HG02840 (cell line): ENCODE measurements at regions not wholly inside any gene's neighbourhood (a gene's known extent, or its start where the extent isn't known, plus 50 kb on each side); places are given as distances from the start of the nearest gene placed in this dataset.

Experiments used
- ATAC-seq: cut with Tn5 transposase; IDR thresholded peaks from one replicate; pipeline ENCODE4 v1.9.1; 2021; ENCODE audit warnings: mild to moderate bottlenecking, moderate library complexity, moderate number of reproducible peaks; ENCODE audit not compliant: unreplicated experiment, low FRiP score

DNA sequence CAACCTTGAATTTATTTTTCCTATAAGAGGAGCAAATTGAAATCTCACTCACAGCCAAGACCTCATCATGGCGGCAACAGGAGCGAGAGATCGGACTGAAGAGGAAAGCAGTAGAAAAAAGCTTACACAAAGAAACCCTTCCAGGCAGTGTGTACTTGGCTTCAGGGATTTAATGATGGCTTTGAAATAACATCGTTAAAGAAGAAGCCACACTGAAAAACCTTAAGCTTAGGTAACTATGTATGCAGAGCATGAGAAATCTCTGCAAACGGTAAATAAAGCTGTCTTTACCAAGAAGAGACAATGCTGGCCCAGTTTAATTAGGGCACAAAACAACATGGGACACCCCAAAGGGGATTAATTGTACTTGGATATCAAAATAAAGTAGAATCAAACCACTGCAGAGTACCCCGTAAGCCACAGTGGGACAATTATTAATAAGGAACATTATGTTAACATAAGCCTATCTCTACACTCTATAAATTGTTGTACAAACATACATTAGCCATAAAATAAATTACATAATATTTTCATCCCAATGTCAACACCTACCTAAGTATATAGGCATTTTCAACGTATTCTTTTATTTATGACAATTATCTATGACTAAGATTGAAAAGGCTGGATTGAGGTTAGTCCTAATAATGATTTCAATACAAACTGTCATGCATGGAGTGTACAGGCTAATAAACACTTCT lies 360.2 kb upstream of the CHRM3 start:
- no peak for ATAC-seq

DNA sequence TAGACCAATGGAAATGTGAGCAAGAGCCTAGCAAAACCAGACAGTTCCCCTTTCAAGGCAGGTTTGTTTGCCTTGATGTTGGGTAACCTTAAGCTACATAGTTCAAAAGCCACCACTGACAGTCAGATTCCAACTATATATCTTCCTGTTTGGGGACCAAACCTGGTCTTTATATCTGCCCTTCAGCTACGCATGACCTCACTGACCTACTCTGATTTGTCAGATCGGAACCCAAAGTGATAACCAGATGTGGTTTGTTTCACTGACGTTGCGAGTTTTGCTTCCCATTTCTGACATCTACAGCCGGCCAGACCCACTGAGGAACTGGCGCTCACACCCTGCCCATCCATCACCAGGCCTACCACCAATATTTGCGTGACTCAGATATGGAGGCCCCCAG lies 361.1 kb upstream of the CHRM3 start:
- no peak for ATAC-seq

GRCh38 chr1:239023732-239024360 lies 362.5 kb upstream of the CHRM3 start:
- ATAC-seq: no peak

DNA sequence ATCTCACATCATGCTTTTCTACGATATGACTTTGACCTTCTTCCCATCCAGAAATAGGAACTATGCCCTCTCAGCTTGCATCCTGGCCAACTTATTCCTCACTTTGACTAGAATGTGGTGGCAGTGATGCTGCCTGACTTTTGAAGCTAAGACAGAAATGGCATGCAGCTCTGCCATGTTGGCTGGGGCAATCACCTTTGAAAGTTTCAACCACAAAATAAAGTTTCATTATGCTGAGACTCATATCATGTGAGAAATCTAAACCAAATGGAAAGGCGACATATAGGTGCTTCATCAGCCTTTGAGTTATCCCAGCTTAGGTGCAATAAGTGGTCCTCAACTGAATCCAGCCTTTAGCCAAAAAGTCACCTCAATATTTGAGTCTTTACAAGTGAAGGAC lies 370.0 kb upstream of the CHRM3 start:
- ATAC-seq: no peak

DNA sequence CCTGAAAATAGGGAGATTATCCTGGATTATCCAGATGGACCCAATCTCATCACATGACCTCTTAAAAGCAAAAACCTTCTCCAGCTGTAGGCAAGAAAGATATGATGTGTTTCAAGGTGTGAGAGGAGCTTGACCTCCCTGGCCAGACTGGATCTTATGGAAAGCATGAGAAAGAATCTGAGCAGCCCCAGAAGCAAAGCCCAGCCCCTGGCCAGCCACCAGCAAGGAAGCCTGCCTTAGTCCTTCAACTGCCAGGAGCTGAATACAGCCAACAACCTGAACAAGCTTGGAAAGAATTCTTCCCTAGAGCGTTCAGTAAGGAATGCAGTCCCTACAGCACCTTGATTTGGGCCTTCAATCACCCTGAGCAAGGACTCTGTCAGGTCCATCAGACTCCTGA lies 375.0 kb upstream of the CHRM3 start:
- no peak for ATAC-seq

DNA sequence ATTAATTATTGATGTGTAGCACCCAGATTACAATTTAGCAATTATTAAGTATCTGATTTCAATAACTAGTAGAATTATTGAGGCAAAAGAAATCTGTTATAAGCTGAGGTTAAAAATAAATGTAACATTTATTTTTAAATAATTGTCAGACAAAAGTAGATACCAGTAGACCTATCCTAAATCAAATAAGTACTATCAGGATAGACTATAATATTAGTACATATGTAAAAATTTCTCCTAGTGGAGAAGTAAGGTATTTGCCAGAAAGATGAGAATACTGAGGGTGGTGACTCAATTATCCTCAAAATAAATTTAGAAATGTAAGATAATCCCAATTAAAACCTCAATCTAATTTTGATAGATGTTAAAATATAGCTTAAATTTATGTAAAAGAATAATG lies 377.8 kb upstream of the CHRM3 start:
- no peak for ATAC-seq

DNA sequence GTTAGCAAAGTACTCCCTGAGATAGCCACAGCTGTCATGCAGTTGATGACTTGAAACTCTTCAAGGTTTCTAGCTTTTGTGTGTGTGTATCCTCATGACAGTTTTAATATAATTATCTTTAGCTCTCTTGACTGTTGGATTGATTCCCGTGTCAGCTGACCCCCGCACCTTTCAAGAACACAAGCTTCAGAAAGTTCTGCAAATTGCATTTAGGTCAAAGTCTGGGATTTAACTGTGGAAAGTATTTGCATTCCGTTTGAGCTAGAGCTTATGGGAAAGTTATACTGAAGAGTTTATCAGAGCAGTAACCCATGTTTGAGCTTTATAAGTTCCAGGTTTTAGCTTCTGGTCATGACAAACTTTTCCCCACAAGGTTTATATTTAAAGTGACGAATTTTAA lies 380.1 kb upstream of the CHRM3 start:
- ATAC-seq: no peak

DNA sequence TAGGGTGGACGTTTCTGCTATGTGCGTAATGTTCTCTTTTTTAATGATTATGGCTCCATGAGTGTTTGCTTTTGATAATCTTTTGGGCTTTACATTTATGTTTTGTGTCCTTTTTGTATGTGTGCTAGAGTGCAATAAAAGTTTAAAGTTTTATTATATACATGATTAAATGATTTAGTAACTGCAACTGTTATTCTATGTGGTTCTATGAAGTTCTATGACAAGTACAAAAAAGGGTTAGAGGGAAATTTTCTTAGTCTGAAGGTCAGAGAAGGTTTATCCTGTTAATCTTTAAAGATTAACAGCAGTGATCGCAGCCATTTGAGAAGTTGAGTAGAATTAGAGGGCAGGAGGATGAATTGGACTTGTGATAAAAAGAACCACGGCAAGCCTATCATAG lies 386.4 kb upstream of the CHRM3 start:
- ATAC-seq: no peak

DNA sequence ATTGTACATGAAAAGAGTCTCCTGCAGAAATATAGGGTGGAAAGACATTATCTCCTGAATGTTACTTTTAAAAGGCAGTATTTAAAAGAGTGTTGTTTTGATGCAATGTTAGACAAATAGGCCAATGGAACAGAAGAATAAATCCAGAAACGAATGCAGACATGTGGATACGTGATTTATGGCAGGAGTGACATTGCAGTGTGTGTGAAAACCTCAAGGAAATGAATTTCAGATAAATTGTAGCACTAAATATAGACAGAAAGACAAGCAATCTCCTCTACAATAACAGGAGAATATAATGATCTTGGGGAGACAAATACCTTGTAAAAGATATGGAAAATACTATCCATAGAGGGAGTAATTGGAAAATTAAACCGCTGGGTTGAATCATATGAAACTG lies 387.8 kb upstream of the CHRM3 start:
- no peak for ATAC-seq

- ATAC-seq: no peak
Observed at GRCh38 chr1:238991765-238992495, 394.4 kb upstream of the CHRM3 start.

- ATAC-seq: no peak
Observed at GRCh38 chr1:238985312-238985711, 401.1 kb upstream of the CHRM3 start.

- no peak for ATAC-seq
Observed at GRCh38 chr1:238982736-238983135, 403.6 kb upstream of the CHRM3 start.

- no peak for ATAC-seq
Observed at GRCh38 chr1:238981317-238981933, 404.9 kb upstream of the CHRM3 start.

GRCh38 chr1:238980053-238980452 lies 406.3 kb upstream of the CHRM3 start:
- ATAC-seq: no peak

- ATAC-seq: no peak
Observed at GRCh38 chr1:238964631-238965030, 421.7 kb upstream of the CHRM3 start.

DNA sequence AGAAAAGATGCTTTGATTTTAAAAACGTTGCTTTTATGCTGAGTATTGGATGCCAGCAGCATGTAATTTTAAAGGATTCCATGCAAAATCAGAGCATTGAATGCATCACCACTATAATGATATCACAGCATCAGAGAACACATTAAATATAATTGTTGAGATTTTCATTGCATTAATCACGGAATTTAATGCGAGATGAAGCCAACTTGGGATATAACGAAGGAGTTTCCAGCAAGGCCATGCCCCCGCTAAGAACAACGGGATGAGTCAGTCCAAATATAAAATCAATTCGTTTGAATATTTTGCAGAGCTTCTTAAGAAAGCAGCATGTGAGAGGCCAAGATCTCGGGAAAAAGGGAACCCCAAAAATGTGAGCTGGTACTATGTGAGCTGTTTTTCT lies 423.4 kb upstream of the CHRM3 start:
- no peak for ATAC-seq

- no peak for ATAC-seq
Observed at GRCh38 chr1:238961790-238962189, 424.6 kb upstream of the CHRM3 start.

GRCh38 chr1:238960071-238960470 lies 426.3 kb upstream of the CHRM3 start:
- ATAC-seq: no peak

- ATAC-seq: no peak
Observed at GRCh38 chr1:238955934-238956333, 430.4 kb upstream of the CHRM3 start.

DNA sequence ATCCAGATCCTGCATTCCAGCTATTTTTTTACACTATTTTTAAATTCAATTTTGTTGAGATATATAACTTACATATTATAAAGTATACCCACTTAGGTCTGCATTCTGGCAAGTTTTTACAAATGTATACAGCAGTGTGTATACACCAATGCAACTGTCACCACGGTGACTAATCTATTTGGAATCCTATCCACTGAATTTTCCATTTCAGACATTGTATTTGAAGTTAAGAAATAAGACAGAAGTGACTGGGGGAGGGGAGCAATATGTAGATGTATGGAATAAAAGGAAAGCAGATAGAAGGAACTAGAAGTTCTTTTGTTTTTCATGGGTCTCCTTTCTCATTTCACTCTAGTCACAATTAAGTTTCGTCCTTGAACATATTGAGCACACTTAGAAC lies 431.5 kb upstream of the CHRM3 start:
- no peak for ATAC-seq

DNA sequence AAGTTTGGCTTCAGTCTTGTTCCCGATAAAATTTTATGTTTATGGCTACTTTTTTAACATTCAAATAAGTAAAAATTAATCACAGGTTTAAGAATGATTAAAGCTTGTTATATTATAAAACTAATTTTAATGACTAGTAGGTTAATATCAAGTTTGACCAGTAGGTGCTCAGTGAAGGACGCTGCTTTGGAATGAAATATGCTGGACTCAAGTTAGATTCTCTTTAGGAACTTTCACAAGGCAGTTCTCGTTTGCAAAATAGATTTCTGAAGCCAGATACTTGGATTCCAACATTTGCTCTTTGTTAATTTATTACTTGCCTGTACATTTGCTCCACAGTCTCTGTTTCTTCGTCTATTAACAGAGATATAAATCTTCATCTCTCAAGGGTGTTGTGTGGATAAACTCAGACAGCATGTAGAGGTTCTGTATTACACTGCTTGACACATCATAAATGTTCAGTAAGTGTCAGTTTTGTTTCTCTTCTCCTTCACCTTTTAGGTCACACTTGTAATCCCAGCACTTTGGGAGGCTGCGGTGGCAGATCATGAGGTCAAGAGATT lies 432.8 kb upstream of the CHRM3 start:
- ATAC-seq: no peak
